ENCODE measurements at regions not wholly inside any gene's neighbourhood (a gene's known extent, or its start where the extent isn't known, plus 50 kb on each side); places are given as distances from the start of the nearest gene placed in this dataset.
"Not testable (repeated sequence)": the region's sequence is repeated elsewhere in the genome, so short reads cannot be mapped to it uniquely, and the experiment has no call there.

DNA sequence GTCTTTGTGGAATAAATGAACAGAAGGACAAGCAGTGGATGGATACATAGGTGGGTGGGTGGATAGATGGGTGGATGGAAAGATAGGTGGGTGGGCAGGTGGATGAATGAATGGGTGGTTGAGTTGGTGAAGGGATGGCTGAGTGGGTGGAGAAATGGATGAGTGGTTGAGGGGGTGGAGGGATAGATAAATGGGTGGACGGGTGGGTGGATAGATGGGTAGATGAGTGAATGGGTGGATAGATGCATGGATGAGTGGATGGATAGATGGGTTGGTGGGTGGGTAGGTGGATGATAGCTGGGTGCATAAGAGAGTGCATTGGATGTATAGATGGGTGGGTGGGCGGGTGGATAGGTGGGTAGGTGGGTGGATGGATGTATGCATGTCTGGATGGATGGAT lies 63.5 kb downstream of the UNC93B1 start:
- H3K27ac ChIP-seq: not testable (repeated sequence)

DNA sequence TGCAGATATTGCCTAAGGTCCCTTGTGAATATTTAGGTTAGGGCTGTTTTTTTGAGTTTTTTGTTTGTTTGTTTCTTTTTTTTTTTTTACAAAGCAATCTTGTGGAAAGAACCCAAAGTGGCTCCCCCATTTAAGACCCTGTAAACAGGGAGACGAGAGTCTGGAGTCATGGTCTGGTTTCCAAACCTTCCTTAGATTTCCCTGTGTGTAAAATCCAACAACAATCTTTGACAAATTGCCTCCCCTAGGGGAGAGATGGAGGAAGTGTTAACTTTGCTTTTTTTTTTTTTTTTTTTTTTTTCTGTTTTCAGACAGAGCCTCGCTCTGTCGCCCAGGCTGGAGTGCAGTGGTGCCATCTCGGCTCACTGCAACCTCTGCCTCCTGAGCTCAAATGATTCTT lies 64.9 kb downstream of the UNC93B1 start:
- TF ChIP-seq, protein P1, sequence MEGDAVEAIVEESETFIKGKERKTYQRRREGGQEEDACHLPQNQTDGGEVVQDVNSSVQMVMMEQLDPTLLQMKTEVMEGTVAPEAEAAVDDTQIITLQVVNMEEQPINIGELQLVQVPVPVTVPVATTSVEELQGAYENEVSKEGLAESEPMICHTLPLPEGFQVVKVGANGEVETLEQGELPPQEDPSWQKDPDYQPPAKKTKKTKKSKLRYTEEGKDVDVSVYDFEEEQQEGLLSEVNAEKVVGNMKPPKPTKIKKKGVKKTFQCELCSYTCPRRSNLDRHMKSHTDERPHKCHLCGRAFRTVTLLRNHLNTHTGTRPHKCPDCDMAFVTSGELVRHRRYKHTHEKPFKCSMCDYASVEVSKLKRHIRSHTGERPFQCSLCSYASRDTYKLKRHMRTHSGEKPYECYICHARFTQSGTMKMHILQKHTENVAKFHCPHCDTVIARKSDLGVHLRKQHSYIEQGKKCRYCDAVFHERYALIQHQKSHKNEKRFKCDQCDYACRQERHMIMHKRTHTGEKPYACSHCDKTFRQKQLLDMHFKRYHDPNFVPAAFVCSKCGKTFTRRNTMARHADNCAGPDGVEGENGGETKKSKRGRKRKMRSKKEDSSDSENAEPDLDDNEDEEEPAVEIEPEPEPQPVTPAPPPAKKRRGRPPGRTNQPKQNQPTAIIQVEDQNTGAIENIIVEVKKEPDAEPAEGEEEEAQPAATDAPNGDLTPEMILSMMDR (IDR thresholded peaks at IDR 0.05): peak; percentile 23; the same call in 1 of the 2 replicates

GRCh38 chr11:67938371-67938770 lies 65.5 kb downstream of the UNC93B1 start:
- H3K27ac ChIP-seq: not testable (repeated sequence)

More for the DNA sequence above, 64.9 kb downstream of the UNC93B1 start:
- not testable (repeated sequence) for H3K27ac ChIP-seq

DNA sequence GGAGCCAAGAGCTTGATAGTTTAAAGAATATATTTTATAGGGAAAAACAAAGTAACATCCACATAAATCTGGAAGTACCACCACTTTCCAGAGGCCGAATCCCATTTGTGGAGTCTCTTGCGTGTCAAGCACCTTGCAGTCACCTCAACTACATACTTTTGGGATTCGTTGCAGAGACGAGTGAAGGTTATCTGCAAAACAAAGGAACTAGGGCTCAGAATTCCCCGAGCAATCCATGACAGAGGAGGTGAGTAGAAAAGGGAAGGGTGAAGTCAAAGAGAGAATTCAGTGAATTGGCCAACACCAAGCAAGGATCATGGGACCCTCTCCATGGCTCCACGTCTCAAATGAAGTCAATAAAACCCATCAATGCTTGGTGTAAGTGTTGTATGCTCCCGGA lies 80.3 kb downstream of the UNC93B1 start:
- not testable (repeated sequence) for H3K27ac ChIP-seq

- H3K27ac ChIP-seq: not testable (repeated sequence)
Measured at GRCh38 chr11:67920546-67920945, 83.4 kb downstream of the UNC93B1 start.

- not testable (repeated sequence) for H3K27ac ChIP-seq
Measured at GRCh38 chr11:67912184-67912583, 91.7 kb downstream of the UNC93B1 start.

GRCh38 chr11:67911211-67911610 lies 92.7 kb downstream of the UNC93B1 start:
- H3K27ac ChIP-seq: not testable (repeated sequence)

DNA sequence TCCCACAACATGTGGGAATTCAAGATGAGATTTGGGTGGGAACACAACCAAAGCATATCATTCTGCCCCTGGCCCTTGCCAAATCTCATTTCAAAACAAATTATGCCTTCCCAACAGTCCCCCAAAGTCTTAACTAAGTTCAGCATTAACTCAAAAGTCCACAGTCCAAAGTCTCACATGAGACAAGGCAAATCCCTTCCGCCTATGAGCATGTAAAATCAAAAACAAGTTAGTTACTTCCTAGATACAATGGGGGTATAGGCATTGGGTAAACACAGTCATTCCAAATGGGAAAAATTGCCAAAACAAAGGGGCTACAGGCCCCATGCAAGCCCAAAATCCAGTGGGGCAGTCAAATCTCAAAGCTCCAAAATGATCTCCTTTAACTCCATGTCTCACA lies 93.1 kb downstream of the UNC93B1 start:
- not testable (repeated sequence) for H3K27ac ChIP-seq

- not testable (repeated sequence) for H3K27ac ChIP-seq
Measured at GRCh38 chr11:67906969-67907368, 96.9 kb downstream of the UNC93B1 start.

DNA sequence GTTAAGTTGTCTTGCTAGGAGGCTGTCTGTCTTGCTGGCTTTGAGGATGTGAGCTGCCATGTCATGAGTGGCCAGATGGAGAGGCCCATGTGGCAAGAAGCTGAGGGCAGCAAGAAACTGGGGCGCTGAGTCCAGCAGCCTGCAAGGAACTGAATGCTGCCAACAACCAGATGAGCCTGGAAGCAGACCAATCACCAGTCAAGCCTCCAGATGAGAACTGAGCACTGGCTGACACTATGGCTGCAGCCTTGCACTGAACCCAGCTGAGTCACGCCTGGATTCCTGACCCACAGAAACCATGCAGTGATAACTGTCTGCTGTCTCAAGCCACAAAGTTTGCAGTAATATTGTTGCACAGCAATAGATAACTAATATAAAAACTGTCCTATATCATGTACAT lies 104.4 kb downstream of the UNC93B1 start:
- H3K27ac ChIP-seq: not testable (repeated sequence)

DNA sequence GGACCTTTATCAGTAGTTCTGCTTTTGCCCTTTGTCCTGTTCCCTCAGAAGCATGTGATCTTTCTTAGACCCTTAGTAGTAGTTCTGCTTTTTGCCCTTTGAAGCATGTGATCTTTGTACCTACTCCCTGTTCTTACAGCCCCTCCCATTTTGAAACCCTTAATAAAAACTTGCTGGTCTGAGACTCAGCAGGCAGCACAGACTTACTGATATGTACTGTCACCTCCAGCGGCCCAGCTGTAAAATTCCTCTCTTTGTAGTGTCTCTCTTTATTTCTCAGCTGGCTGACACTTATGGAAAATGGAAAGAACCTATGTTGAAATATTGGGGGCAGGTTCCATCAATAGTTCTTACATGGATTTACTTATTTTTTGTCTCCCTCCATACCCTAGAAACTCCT lies 110.4 kb downstream of the UNC93B1 start:
- not testable (repeated sequence) for H3K27ac ChIP-seq

GRCh38 chr11:67889646-67890045 lies 114.3 kb downstream of the UNC93B1 start:
- H3K27ac ChIP-seq: not testable (repeated sequence)

- H3K27ac ChIP-seq: not testable (repeated sequence)
Measured at GRCh38 chr11:67888056-67888455, 115.8 kb downstream of the UNC93B1 start.

GRCh38 chr11:67886672-67887071 lies 117.2 kb downstream of the UNC93B1 start:
- H3K27ac ChIP-seq: not testable (repeated sequence)

- not testable (repeated sequence) for H3K27ac ChIP-seq
Measured at GRCh38 chr11:67886207-67886606, 117.7 kb downstream of the UNC93B1 start.

DNA sequence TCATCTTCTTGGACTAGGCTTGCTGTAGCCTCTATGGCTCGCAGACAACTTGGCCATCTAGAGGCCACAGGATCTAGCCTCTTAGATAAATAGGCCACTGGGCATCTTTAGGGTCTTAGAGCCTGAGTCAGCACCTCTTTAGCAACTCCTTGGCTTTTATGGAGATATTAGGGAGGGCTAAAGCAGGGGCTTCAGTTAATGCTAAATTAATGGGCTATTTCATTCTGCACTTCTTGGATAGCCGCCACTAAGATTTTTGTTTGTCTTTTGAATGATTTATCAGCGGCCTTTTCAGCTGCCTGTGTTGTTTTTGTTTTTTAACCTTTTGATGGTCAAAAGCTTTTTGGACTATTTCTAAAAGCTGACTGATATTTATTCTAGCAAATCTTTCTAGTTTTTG lies 118.3 kb downstream of the UNC93B1 start:
- not testable (repeated sequence) for H3K27ac ChIP-seq

DNA sequence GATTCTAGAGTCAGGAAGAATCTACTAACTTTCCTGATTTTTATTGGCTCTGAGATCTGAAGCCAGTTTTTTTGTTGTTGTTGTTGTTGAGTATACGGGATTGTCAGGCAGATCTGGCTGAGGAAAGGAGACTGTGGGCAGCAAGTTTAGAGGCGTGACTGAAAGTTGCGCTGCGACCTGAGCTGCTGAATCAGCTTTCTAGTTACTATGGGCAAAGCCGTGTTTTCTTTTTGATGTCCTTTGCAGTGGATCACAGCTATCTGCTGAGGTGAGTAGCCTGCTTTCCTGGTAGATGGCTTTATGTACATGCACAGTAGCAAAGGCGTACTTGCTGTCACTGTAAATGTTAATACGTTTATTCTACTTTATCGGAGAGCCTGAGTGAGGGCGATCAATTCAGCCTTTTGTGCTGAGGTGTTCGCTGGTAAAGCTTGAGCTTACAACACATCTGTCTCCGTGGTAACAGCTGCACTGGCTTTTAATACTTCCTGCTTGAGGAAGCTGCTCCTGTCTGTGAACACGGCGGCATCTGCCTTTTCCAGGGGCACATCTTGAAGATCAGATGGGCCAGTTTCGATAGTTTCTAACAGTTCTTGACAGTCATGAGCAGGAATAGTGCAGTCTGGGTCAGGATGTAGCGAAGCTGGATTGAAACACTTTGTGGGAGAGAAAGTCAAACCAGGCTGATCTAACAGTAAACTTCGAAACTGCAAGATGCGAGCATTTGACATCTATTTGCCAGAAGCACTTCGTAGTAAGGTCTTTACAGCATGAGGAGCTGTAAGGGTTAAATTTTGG lies 118.9 kb downstream of the UNC93B1 start:
- H3K27ac ChIP-seq: not testable (repeated sequence)

DNA sequence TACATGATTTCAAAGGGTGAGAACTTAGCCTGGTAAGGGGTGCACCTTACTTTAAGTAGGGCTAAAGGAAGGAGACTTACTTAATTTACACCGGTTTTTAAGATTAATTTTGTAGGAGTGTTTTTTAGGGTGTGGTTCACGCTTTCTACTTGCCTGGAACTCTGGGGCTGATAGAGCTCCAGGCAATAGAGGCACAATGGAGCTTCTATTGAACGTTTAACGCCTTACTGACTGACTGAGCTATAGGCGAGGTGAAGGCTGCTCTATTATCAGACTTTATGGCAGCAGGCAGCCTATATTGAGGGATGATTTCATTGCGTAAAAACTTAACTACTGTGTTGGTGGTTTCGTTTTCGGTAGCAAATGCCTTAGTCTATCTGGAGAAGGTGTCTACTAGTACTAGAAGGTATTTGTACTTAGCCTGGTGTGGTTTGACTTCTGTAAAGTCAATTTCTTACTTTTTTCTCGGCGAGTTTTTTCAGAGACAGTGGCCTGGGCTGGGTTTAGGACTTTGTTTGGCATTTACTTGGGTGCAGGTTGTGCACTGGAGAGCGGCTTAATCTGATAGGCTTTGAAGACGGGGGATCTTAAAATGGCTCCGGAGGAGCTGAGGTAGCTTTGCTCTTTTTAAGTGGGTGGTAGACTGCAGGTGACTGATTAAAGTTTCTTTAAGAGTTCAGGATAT lies 119.7 kb downstream of the UNC93B1 start:
- H3K27ac ChIP-seq: not testable (repeated sequence)

DNA sequence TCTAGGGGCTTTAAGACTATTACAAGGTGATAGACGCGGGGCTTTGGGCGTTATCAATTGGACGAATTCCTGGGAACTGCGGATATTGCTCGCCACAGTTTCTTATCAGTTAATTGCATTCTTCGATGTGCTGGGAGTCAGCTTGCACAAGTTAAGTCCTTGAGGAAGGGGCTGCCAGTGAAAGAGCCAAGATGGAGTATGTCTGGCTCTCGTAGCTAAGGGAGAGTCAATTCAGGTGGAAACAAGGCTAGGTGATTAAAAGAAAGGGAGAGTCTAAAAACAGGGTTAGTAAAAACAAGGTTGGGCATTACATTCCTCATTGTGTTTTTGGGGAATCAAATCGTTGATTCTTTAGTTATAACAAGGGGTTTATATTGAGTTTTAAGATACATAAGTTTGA lies 121.6 kb downstream of the UNC93B1 start:
- H3K27ac ChIP-seq: not testable (repeated sequence)

DNA sequence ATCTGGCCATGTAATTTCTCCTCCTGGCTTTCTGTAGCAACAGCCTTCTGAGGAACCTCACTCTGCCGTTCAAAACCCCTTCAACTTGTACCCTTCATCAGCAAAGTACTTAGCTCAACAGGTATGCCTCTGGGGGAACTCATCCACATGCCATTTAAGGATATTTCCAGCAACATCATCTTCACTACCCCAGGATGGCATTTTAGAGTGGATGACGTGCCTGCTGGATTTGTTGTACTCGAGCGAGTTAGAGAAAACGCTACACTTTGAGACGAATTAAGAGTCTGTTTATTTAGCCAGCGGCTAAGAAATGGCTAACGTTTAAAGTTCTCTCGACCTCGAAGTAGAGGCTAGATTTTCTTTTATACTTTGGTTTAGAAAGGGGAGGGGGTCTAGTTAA lies 122.1 kb downstream of the UNC93B1 start:
- H3K27ac ChIP-seq: not testable (repeated sequence)

GRCh38 chr11:67880594-67881196 lies 123.2 kb downstream of the UNC93B1 start:
- H3K27ac ChIP-seq: not testable (repeated sequence)

Measured in 22Rv1 (cell line).